HG03354 (cell line): ENCODE measurements at regions not wholly inside any gene's neighbourhood (a gene's known extent, or its start where the extent isn't known, plus 50 kb on each side); places are given as distances from the start of the nearest gene placed in this dataset.

Experiments used
- ATAC-seq: cut with Tn5 transposase; IDR thresholded peaks from one replicate; pipeline ENCODE4 v1.9.1; 2021; ENCODE audit warnings: mild to moderate bottlenecking; ENCODE audit not compliant: unreplicated experiment, poor library complexity, severe bottlenecking

- no peak for ATAC-seq
Observed at GRCh38 chr2:21277068-21278056, 153.6 kb downstream of the TDRD15 start.

GRCh38 chr2:21279525-21279924 lies 155.8 kb downstream of the TDRD15 start:
- no peak for ATAC-seq

GRCh38 chr2:21280793-21281192 lies 157.0 kb downstream of the TDRD15 start:
- no peak for ATAC-seq

- no peak for ATAC-seq
Observed at GRCh38 chr2:21281384-21281783, 157.6 kb downstream of the TDRD15 start.

- no peak for ATAC-seq
Observed at GRCh38 chr2:21281791-21282514, 158.2 kb downstream of the TDRD15 start.

GRCh38 chr2:21282515-21282898 lies 158.7 kb downstream of the TDRD15 start:
- no peak for ATAC-seq

GRCh38 chr2:21288299-21288698 lies 164.5 kb downstream of the TDRD15 start:
- no peak for ATAC-seq

GRCh38 chr2:21288739-21289520 lies 165.2 kb downstream of the TDRD15 start:
- no peak for ATAC-seq

GRCh38 chr2:21289551-21289950 lies 165.8 kb downstream of the TDRD15 start:
- ATAC-seq = no peak

- ATAC-seq = no peak
Observed at GRCh38 chr2:21289989-21290388, 166.2 kb downstream of the TDRD15 start.

- ATAC-seq = no peak
Observed at GRCh38 chr2:21291426-21291825, 167.7 kb downstream of the TDRD15 start.

GRCh38 chr2:21294446-21294845 lies 170.7 kb downstream of the TDRD15 start:
- ATAC-seq = no peak

- ATAC-seq = no peak
Observed at GRCh38 chr2:21299411-21299810, 175.6 kb downstream of the TDRD15 start.

GRCh38 chr2:21301871-21302455 lies 178.2 kb downstream of the TDRD15 start:
- no peak for ATAC-seq

- ATAC-seq = no peak
Observed at GRCh38 chr2:21303876-21304275, 180.1 kb downstream of the TDRD15 start.

- ATAC-seq = no peak
Observed at GRCh38 chr2:21305581-21305980, 181.8 kb downstream of the TDRD15 start.

GRCh38 chr2:21306235-21306634 lies 182.5 kb downstream of the TDRD15 start:
- ATAC-seq = no peak

GRCh38 chr2:21307037-21307436 lies 183.3 kb downstream of the TDRD15 start:
- no peak for ATAC-seq

GRCh38 chr2:21310493-21310892 lies 186.7 kb downstream of the TDRD15 start:
- no peak for ATAC-seq

GRCh38 chr2:21314322-21314835 lies 190.6 kb downstream of the TDRD15 start:
- ATAC-seq = no peak
